SU-DHL-6 (cell line): ENCODE measurements at regions not wholly inside any gene's neighbourhood (a gene's known extent, or its start where the extent isn't known, plus 50 kb on each side); places are given as distances from the start of the nearest gene placed in this dataset.

Experiments
- H2AFZ ChIP-seq: fragments of 200-600 bp; sonication (generic); 2 replicates; pipeline ENCODE4 v1.6.1; 2014; ENCODE audit warnings: low read depth, mild to moderate bottlenecking, moderate library complexity, mixed read lengths, antibody characterized with exemption, low read length; ENCODE audit not compliant: severe bottlenecking
- H3F3A ChIP-seq: fragments of 200-600 bp; shearing (Covaris generic); 2 replicates; pipeline ENCODE4 v1.6.0; 2016; ENCODE audit warnings: antibody characterized with exemption, mild to moderate bottlenecking; ENCODE audit not compliant: insufficient read depth
- H3K27ac ChIP-seq: fragments of 200-600 bp; sonication (generic); 2 replicates; pipeline ENCODE4 v1.5.1; 2016; ENCODE audit warnings: low read depth, mild to moderate bottlenecking, low read length, moderate library complexity, mixed read lengths
- H3K27me3 ChIP-seq: fragments of 200-600 bp; sonication (generic), shearing (Covaris generic); 2 replicates; pipeline ENCODE4 v1.6.0; 2014; ENCODE audit warnings: mild to moderate bottlenecking, low read length
- H3K36me3 ChIP-seq: fragments of 200-600 bp; sonication (generic); 2 replicates; pipeline ENCODE4 v1.6.1; 2014; ENCODE audit warnings: mild to moderate bottlenecking, low read length, mixed read lengths
- H3K4me2 ChIP-seq: fragments of 300-600, 200-600 bp; shearing (Covaris generic), sonication (generic); 2 replicates; pipeline ENCODE4 v1.6.0; 2014; ENCODE audit warnings: low read length, low read depth, mild to moderate bottlenecking; ENCODE audit not compliant: poor library complexity, severe bottlenecking
- H3K4me3 ChIP-seq: fragments of 200-600 bp; sonication (generic); 2 replicates; pipeline ENCODE4 v1.5.1; 2014; ENCODE audit warnings: antibody characterized with exemption, low read length, mild to moderate bottlenecking, mixed read lengths; ENCODE audit not compliant: insufficient read depth, poor library complexity, severe bottlenecking
- H3K79me2 ChIP-seq: fragments of 200-600 bp; sonication (generic); 2 replicates; pipeline ENCODE4 v1.6.1; 2014; ENCODE audit warnings: mild to moderate bottlenecking, low read length, moderate library complexity; ENCODE audit not compliant: insufficient read depth
- H3K9ac ChIP-seq: fragments of 200-600 bp; sonication (generic); 2 replicates; pipeline ENCODE4 v1.7.0; 2014; ENCODE audit warnings: mild to moderate bottlenecking, low read length
- H3K9me2 ChIP-seq: fragments of 200-600 bp; sonication (generic); replicated peaks from 2 replicates; pipeline ENCODE4 v1.6.1; 2014; ENCODE audit warnings: low read length; ENCODE audit not compliant: insufficient read depth
- H3K9me3 ChIP-seq: fragments of 200-600 bp; sonication (generic); 2 replicates; pipeline ENCODE4 v1.6.1; 2014; ENCODE audit warnings: low read length, mixed read lengths; ENCODE audit not compliant: insufficient read depth
- H4K20me1 ChIP-seq: fragments of 200-600 bp; sonication (generic); 2 replicates; pipeline ENCODE4 v1.6.1; 2014; ENCODE audit warnings: low read depth, mild to moderate bottlenecking, antibody characterized with exemption, low read length, moderate library complexity, mixed read lengths
- CTCF ChIP-seq: fragments of 200-600 bp; sonication (generic); IDR thresholded peaks from one replicate; pipeline ENCODE4 v1.5.1; 2017; ENCODE audit warnings: antibody characterized with exemption, mild to moderate bottlenecking, low read length, moderate library complexity; ENCODE audit not compliant: insufficient read depth, poor library complexity, severe bottlenecking
- EZH2phosphoT487 ChIP-seq: fragments of 200-600 bp; sonication (generic), shearing (Covaris generic); conservative IDR thresholded peaks from 2 replicates; pipeline ENCODE4 v1.6.1; 2018; ENCODE audit warnings: mild to moderate bottlenecking, antibody characterized with exemption, low read length, moderate library complexity, mixed read lengths

GRCh38 chr3:40714771-40715345, 190.1 kb downstream of the ZNF621 start:
- H2AFZ ChIP-seq, result peak overlapping the region; percentile 72
- H3K4me3 ChIP-seq, result no peak overlapping the region
- H3K36me3 ChIP-seq, result no peaks in the 10 kb centered on the region
- peak overlapping the region; percentile 73 for H3K27ac ChIP-seq
- no peaks in the 10 kb centered on the region for H3F3A ChIP-seq
- peak overlapping the region; percentile 19 for H3K9ac ChIP-seq
- H3K9me3 ChIP-seq, result no peaks in the 10 kb centered on the region
- no peak for TF ChIP-seq EZH2phosphoT487
- no peak for TF ChIP-seq CTCF
- no peaks in the 10 kb centered on the region for H4K20me1 ChIP-seq
- H3K9me2 ChIP-seq, result no peaks in the 10 kb centered on the region
- H3K27me3 ChIP-seq, result no peaks in the 10 kb centered on the region
- H3K79me2 ChIP-seq, result no peaks in the 10 kb centered on the region
- peak overlapping the region; percentile 47 for H3K4me2 ChIP-seq

- Histone ChIP-seq H3F3A (no peaks in the 10 kb centered on the region), H3K27ac (peak overlapping the region; percentile 73; the same call in 1 of the 2 replicates), H4K20me1 (no peaks in the 10 kb centered on the region), H3K79me2 (no peaks in the 10 kb centered on the region), H3K9me3 (no peaks in the 10 kb centered on the region), H3K9me2 (no peaks in the 10 kb centered on the region), H3K36me3 (no peaks in the 10 kb centered on the region), H3K27me3 (no peaks in the 10 kb centered on the region), H3K9ac (peak overlapping the region; percentile 19), H3K4me2 (peak overlapping the region; percentile 47), H2AFZ (peak overlapping the region; percentile 72), H3K4me3 (no peak overlapping the region)
- TF ChIP-seq CTCF (no peak), EZH2phosphoT487 (no peak)
Measured at GRCh38 chr3:40715551-40715950, 190.8 kb downstream of the ZNF621 start.

GRCh38 chr3:40717471-40717870, 192.7 kb downstream of the ZNF621 start:
- H3K4me3 ChIP-seq, result no peak overlapping the region
- no peaks in the 10 kb centered on the region for H3K9me2 ChIP-seq
- no peak overlapping the region for H2AFZ ChIP-seq
- no peaks in the 10 kb centered on the region for H3K9me3 ChIP-seq
- no peaks in the 10 kb centered on the region for H3K27me3 ChIP-seq
- H3K79me2 ChIP-seq, result no peaks in the 10 kb centered on the region
- H3K9ac ChIP-seq, result no peak overlapping the region
- no peak overlapping the region for H3K27ac ChIP-seq
- no peaks in the 10 kb centered on the region for H3F3A ChIP-seq
- no peaks in the 10 kb centered on the region for H4K20me1 ChIP-seq
- no peak overlapping the region for H3K4me2 ChIP-seq
- H3K36me3 ChIP-seq, result no peaks in the 10 kb centered on the region
- TF ChIP-seq EZH2phosphoT487 (no peak), CTCF (no peak)
